GM12878 (cell line): ENCODE measurements at regions not wholly inside any gene's neighbourhood (a gene's known extent, or its start where the extent isn't known, plus 50 kb on each side); places are given as distances from the start of the nearest gene placed in this dataset.

Source experiments
- ATAC-seq: fragments of 200-7000 bp; cut with Tn5 transposase; 3 replicates; pipeline ENCODE4 v1.9.1; 2020; ENCODE audit warnings: mild to moderate bottlenecking, moderate library complexity
- BruUV-seq: library from RNA; stranded (reverse); fragments of 400-500 nt; replicated peaks from 2 replicates; lab custom pipeline; 2021; lab: Mats Ljungman, UMichigan
- CTCF ChIA-PET: fragments of 300-600 bp; sonication (Branson Sonifier 250); formaldehyde crosslinking; extraction: SDS; loops from one replicate; lab custom pipeline; 2021; ENCODE audit warnings: inconsistent platforms; lab: Yijun Ruan, JAX
- POLR2A ChIA-PET: fragments of 350-600 bp; formaldehyde crosslinking; extraction: SDS; loops from one replicate; lab custom pipeline; 2021; ENCODE audit warnings: inconsistent platforms; lab: Charles Lee
- RAD21 ChIA-PET: fragments of 300-600 bp; sonication (Branson Sonifier 250); formaldehyde crosslinking; loops from one replicate; lab custom pipeline; 2023; ENCODE audit warnings: antibody characterized with exemption; ENCODE audit not compliant: unreplicated experiment; lab: Charles Lee
- SMC1A ChIA-PET: fragments of 300-600 bp; sonication (Branson Sonifier 250); formaldehyde crosslinking; loops from one replicate; lab custom pipeline; 2023; ENCODE audit not compliant: unreplicated experiment, uncharacterized antibody; lab: Charles Lee
- DNase-seq: peaks from one replicate; pipeline ENCODE4 v3.0.0-alpha.2; 2011; ENCODE audit warnings: low read depth, low spot score
- FAIRE-seq: peaks from 3 replicates; lab custom pipeline; 2011; peaks lifted over from hg19 to GRCh38; lab: Jason Lieb, UNC
- H2AFZ ChIP-seq: 2 replicates; pipeline ENCODE4 v1.6.0; 2011; ENCODE audit warnings: low read depth, low read length, control low read depth; ENCODE audit not compliant: control insufficient read depth
- H3K27ac ChIP-seq: 2 replicates; pipeline ENCODE4 v1.5.1; 2011; ENCODE audit warnings: control low read depth; ENCODE audit not compliant: control insufficient read depth, insufficient read depth
- H3K27me3 ChIP-seq, 2 experiments: replicated peaks in 1 of 2; 2 replicates each; pipeline versions ENCODE4 v1.6.0 to v1.6.1; 2011; ENCODE audit warnings: low read length in 1 of 2; ENCODE audit not compliant: control insufficient read depth in 2 of 2, insufficient read depth in 2 of 2
- H3K36me3 ChIP-seq, 2 experiments: 2 replicates each; pipeline ENCODE4 v1.5.1; 2011; ENCODE audit warnings: low read length in 1 of 2; ENCODE audit not compliant: control insufficient read depth in 2 of 2, insufficient read depth in 2 of 2
- H3K4me1 ChIP-seq: 2 replicates; pipeline ENCODE4 v1.6.1; 2011; ENCODE audit warnings: mild to moderate bottlenecking, low read length, moderate library complexity, mixed read lengths; ENCODE audit not compliant: control insufficient read depth, insufficient read depth
- H3K4me2 ChIP-seq: 2 replicates; pipeline ENCODE4 v1.6.0; 2011; ENCODE audit warnings: control low read depth; ENCODE audit not compliant: control insufficient read depth, insufficient read depth
- H3K4me3 ChIP-seq: fragments of 200-600 bp; sonication (generic); 2 replicates; pipeline ENCODE4 v1.5.1; 2016
- H3K79me2 ChIP-seq: 2 replicates; pipeline ENCODE4 v1.6.0; 2011; ENCODE audit warnings: low read length; ENCODE audit not compliant: control insufficient read depth, insufficient read depth
- H3K9ac ChIP-seq: 2 replicates; pipeline ENCODE4 v1.8.0; 2011; ENCODE audit warnings: low read length, control low read depth, mixed read lengths; ENCODE audit not compliant: control insufficient read depth, insufficient read depth
- H3K9me3 ChIP-seq: replicated peaks from 3 replicates; pipeline ENCODE4 v1.5.1; 2011; ENCODE audit warnings: mild to moderate bottlenecking, low read length; ENCODE audit not compliant: control insufficient read depth, insufficient read depth
- H4K20me1 ChIP-seq: 2 replicates; pipeline ENCODE4 v1.6.0; 2011; ENCODE audit not compliant: control insufficient read depth, insufficient read depth
- BMI1 ChIP-seq: fragments of 450-650 bp; IDR thresholded peaks from 2 replicates; pipeline ENCODE4 v1.6.1; 2016; ENCODE audit warnings: mild to moderate bottlenecking, moderate library complexity, borderline replicate concordance
- CEBPB ChIP-seq, 2 experiments: fragments of 150-350 bp in 1 of 2; IDR thresholded peaks; 2 replicates each; pipeline ENCODE4 v1.6.1; 2012 to 2014; ENCODE audit warnings: low read depth in 2 of 2, low read length in 2 of 2, borderline replicate concordance in 1 of 2, inconsistent platforms in 1 of 2
- CREM ChIP-seq: IDR thresholded peaks from 2 replicates; pipeline ENCODE4 v1.6.1; 2014; ENCODE audit warnings: antibody characterized with exemption, low read depth
- E2F8 ChIP-seq: fragments of 450-650 bp; IDR thresholded peaks from 2 replicates; pipeline ENCODE4 v1.6.1; 2018; ENCODE audit warnings: mild to moderate bottlenecking, low read depth, moderate library complexity; ENCODE audit not compliant: partially characterized antibody
- MEF2B ChIP-seq: fragments of 450-650 bp; IDR thresholded peaks from 2 replicates; pipeline ENCODE4 v1.6.1; 2018; ENCODE audit warnings: mild to moderate bottlenecking, moderate library complexity; ENCODE audit not compliant: partially characterized antibody, poor library complexity, severe bottlenecking
- MLLT1 ChIP-seq: fragments of 450-650 bp; IDR thresholded peaks from 2 replicates; pipeline ENCODE4 v1.6.1; 2016; ENCODE audit warnings: mild to moderate bottlenecking
- MXI1 ChIP-seq: fragments of 150-350 bp; IDR thresholded peaks from 2 replicates; pipeline ENCODE4 v1.6.1; 2011; ENCODE audit warnings: low read depth, mild to moderate bottlenecking, inconsistent platforms, low read length, improper control_type of control experiment
- NR2C2 ChIP-seq: IDR thresholded peaks from 2 replicates; pipeline ENCODE4 v1.6.1; 2011; ENCODE audit warnings: borderline replicate concordance, low read depth; ENCODE audit not compliant: control insufficient read depth, insufficient read length
- STAT1 ChIP-seq: fragments of 450-650 bp; conservative IDR thresholded peaks from 2 replicates; pipeline ENCODE4 v1.6.1; 2014; ENCODE audit warnings: antibody characterized with exemption, mild to moderate bottlenecking
- WGBS: methylation state at CpG from one replicate; pipeline ENCODE4 v1.1.6; 2016; ENCODE audit warnings: low lambda C conversion rate; ENCODE audit not compliant: insufficient replicate concordance, insufficient coverage; ENCODE audit errors: missing lambda C conversion rate; 5-methylcytosine and 5-hydroxymethylcytosine counted together
- in situ Hi-C: fragments of 300-500 bp; cut with MboI; formaldehyde crosslinking; loops from 9 replicates; pipeline ENCODE4 v1.14.3; 2018; ENCODE audit warnings: mixed read lengths
- intact Hi-C: fragments of 100-400 bp; cut with micrococcal nuclease; formaldehyde crosslinking; loops from one replicate; pipeline ENCODE4 v1.14.2; 2022; ENCODE audit not compliant: unreplicated experiment

- BruUV-seq: no TSS peak
- Histone ChIP-seq H2AFZ (no peak overlapping the region), H3K4me3 (no peak overlapping the region), H3K27me3 (no peaks in the 10 kb centered on the region), H4K20me1 (no peaks in the 10 kb centered on the region), H3K27ac (no peak overlapping the region), H3K36me3 (no peaks in the 10 kb centered on the region), H3K9ac (no peak overlapping the region), H3K9me3 (no peaks in the 10 kb centered on the region), H3K4me2 (no peak overlapping the region), H3K4me1 (no peaks in the 10 kb centered on the region), H3K79me2 (no peaks in the 10 kb centered on the region)
- in situ Hi-C loops: no loop called here
- no peak for FAIRE-seq
- WGBS: 33% methylated on average over 4 of the region's 4 CpGs
- ChIA-PET POLR2A (no interaction called here), SMC1A (no interaction called here), RAD21 (no interaction called here), CTCF (interaction anchor here (0.9 kb wide), 1 partner anchor 14 kb away, joined by 4 read pairs; no protein-coding TSS in a partner anchor)
- no peak for DNase-seq
- no peak for TF ChIP-seq STAT1
- TF ChIP-seq BMI1: no peak
- TF ChIP-seq MEF2B: no peak
- TF ChIP-seq CEBPB (IDR thresholded peaks at IDR 0.05; ENCODE audit: borderline replicate concordance in 1 of 2, low read depth in 2 of 2, low read length in 2 of 2): no peak
- no peak for TF ChIP-seq MLLT1
- no peak for TF ChIP-seq NR2C2
- no peak for TF ChIP-seq MXI1
- TF ChIP-seq CREM: no peak
- no peak for TF ChIP-seq E2F8
- intact Hi-C loops: no loop called here
- ATAC-seq: no peak
Observed at GRCh38 chr5:102138243-102138653, 157.8 kb downstream of the SLCO4C1 start.
